Activated effector memory CD4-positive, alpha-beta T cell treated with anti-CD3 and anti-CD28 coated beads, Interleukin-2, amount 50 U/mL, for 16 hours (primary cell): ENCODE measurements at regions not wholly inside any gene's neighbourhood (a gene's known extent, or its start where the extent isn't known, plus 50 kb on each side); places are given as distances from the start of the nearest gene placed in this dataset.

ENCODE experiments used
- DNase-seq: peaks from one replicate; pipeline ENCODE4 v3.0.0-alpha.2; 2020

DNA sequence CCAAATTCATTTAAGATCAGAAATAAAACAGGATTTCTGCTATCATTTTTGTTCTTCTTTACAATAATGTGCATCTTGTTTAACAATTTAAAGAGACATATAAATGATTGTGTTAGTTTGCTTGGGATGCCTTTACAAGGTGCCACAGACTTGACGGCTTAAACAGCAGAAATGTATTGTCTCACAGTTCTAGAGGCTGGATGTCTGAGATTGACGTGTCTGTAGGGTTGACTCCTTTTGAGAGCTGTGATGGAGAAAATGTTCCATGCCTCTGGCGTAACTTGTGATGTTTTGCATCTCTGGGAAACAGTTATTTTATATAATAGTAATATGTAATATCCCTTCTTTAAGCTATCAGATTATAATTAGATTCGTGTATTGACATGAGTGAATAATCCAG is 1091.6 kb upstream of the PRMT6 start:
- no peak for DNase-seq

- no peak for DNase-seq
Observed at GRCh38 chr1:105997516-105997915, 1059.0 kb upstream of the PRMT6 start.

GRCh38 chr1:106022312-106022902 is 1034.1 kb upstream of the PRMT6 start:
- DNase-seq: no peak

- no peak for DNase-seq
Observed at GRCh38 chr1:106027871-106028270, 1028.6 kb upstream of the PRMT6 start.

DNA sequence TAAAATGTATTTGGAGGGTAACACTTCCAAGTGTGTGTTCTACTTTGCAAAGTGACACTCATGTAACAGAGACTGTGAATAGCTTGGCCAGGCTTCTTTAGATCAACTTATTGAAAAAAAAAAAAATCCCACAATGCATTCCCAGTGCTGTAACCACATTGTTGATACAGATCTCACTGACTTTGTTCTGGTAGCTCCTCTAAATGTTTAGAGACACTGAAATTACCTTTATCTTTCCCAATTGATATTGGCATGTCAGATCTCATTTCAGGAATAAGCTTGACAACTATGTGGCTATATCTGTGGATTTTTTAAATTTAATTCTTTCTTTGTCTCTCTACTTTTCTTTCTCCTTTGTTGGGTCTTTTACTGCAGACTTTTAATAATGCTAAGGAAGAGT is 1018.9 kb upstream of the PRMT6 start:
- no peak for DNase-seq

- DNase-seq: no peak
Observed at GRCh38 chr1:106038260-106038659, 1018.2 kb upstream of the PRMT6 start.

GRCh38 chr1:106043971-106044370 is 1012.5 kb upstream of the PRMT6 start:
- DNase-seq: no peak

DNA sequence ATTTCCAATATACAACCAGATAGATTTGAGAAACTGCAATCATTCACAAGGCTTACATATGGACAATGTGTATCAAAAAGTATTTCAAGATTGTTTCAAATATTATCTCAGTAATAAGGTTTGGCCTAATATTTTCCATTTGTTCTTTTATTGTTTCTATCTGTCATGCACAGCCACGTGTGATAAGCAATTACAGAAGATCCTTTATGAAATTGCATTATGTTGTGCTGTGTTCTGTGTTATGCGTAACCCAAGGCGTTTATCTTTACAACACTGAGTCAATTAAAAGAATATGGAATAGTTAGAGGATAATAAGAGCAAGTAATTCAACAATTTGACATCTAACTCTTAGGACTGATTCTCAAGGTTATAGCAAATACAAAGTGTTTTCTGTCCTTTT is 1009.3 kb upstream of the PRMT6 start:
- no peak for DNase-seq

DNA sequence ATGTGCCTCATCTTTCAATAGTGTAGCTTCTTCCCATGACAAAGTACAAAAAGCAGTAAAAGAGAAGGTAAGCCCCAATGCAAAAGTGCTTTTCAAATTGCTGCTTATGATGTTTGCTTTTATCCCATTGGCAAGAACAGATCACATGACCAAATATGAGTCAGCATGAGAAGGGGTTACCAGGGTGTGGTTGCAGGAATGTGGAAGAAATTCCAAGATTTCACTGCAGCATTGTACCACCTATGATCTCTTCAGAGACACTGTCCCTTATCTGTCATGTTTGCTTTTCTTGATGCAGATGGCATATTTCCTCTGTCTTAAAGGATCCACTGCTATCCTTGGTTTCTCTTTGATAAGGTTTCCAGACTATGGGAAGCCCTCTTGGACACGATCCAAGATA is 1006.9 kb upstream of the PRMT6 start:
- no peak for DNase-seq

GRCh38 chr1:106055855-106056254 is 1000.6 kb upstream of the PRMT6 start:
- DNase-seq: no peak

- DNase-seq: no peak
Observed at GRCh38 chr1:106061586-106062495, 994.6 kb upstream of the PRMT6 start.

GRCh38 chr1:106063510-106063909 is 993.0 kb upstream of the PRMT6 start:
- no peak for DNase-seq

DNA sequence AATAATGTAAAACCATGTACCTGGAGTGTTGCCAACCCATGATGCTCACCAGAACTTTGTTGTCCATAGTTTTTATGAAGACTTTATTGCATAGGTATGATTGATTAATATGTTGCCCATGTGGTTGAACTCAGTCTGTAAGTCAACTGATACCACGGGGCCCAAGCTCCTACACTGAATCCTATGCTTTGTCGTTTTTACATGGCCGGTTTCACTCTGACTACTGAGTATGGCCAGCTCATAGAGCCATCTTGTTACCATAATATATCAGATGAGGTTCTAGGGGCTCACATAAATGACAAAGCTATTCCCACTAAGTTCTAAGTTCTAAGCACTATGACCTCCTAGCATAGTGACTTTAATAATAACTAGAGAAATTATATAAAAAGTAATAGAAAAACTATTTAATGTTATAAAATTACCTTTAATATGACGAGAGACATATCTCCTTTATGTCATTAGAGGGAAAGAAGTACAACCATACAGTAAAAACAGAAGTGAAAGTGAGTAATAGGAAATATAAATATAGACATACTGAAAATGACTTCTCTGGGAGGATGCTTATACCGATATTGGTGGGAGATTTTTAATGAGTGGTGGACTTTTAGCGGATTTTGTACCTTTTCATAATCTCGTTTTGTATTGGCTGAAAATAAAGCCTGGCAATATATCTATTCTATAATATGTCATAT is 983.4 kb upstream of the PRMT6 start:
- no peak for DNase-seq

DNA sequence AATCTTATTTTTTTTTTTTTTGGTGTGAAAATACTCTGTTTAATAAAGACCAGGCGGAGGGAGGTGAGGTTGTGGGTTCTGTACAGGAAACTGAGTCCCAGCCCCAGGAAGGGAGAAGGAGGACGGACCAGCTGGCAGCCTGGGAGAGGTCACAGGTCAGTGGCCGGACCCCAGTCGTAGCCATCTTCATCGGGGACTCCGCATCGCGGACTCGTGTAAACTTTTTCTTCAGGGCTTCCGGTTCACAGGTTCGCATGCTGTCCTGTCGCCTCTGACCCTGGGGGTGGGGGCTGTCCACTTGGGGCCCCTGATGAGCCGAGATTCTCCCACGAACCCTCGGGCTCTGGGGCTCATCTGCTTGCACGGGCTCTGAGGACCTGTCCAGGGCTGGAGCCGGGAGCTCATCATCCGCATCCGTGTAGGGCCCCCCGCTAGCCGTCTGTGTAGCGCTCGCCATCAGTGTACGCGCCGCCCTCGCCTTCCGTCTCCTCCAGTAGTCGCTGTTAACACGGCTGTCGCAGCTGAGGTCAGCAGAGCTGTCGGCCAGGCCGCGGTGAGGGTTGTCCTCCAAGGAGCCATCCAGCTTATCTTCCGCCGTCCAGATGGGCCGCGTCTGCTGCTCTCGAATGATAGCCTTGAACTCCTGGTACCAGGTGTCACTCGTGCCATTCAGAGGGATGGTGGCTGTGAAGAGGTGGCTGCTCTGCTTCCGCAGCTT is 975.7 kb upstream of the PRMT6 start:
- DNase-seq: no peak

GRCh38 chr1:106111044-106111443 is 945.4 kb upstream of the PRMT6 start:
- DNase-seq: no peak

- DNase-seq: no peak
Observed at GRCh38 chr1:106113851-106114250, 942.6 kb upstream of the PRMT6 start.

GRCh38 chr1:106120789-106121188 is 935.7 kb upstream of the PRMT6 start:
- DNase-seq: no peak

- no peak for DNase-seq
Observed at GRCh38 chr1:106121728-106122127, 934.7 kb upstream of the PRMT6 start.

GRCh38 chr1:106134561-106134960 is 921.9 kb upstream of the PRMT6 start:
- DNase-seq: no peak

GRCh38 chr1:106173101-106173500 is 883.4 kb upstream of the PRMT6 start:
- no peak for DNase-seq

DNA sequence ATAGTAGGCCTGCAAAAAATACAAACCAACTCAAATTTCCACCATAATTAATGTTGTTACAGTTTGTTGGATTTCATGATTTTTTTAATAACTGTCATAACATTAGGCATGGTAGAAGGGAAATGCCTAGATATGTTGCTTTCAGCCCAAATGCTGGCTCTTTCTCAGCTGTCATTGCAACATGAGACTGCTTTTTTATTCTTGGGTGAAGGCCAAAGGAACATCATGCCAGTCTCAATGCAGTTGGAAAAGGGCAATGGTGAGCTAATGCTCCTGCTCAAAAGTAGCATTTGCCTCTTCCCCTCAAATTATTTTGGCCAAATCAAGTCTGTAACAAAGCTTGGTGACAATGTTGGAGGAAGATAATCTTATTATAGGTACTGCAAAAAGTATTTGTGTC is 877.7 kb upstream of the PRMT6 start:
- DNase-seq: no peak

DNA sequence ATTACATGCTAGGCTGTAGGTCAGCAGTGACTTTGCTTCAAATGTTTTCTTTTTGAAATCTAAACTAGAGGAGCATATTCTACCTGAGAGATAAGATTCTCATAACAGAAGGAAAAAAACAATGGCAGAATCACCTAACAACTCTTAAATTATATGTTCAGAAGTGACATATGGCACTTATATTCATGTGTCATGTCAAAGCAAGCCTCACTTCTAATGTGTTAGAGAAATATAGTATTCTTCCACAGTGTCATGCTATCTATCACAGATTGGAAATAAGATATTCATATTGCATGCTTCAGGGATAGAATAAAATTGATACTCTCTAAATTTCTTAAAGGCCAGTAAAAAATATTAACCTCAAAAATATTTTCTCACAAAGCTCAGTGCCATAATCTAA is 874.6 kb upstream of the PRMT6 start:
- no peak for DNase-seq

DNA sequence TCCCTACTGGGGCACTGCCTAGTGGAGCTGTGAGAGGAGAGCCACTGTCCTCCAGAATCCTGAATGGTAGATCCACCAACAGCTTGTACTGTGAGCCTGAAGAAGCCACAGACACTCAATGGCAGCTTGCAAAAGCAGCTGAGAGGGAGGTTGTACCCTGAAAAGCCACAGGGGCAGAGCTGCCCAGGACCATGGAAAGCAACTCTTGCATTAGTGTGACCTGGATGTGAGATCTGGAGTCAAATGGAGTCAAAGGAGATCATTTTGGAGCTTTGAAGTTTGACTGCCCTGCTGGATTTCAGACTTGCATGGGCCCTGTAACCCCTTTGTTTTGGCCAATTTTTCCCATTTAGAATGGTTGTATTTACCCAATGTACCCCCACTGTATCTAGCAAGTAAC is 871.4 kb upstream of the PRMT6 start:
- no peak for DNase-seq
